GM23248 (cell line): ENCODE measurements at regions not wholly inside any gene's neighbourhood (a gene's known extent, or its start where the extent isn't known, plus 50 kb on each side); places are given as distances from the start of the nearest gene placed in this dataset.

Source experiments
- DNase-seq: peaks from one replicate; pipeline ENCODE4 v3.0.0-alpha.2; 2015
- H2AFZ ChIP-seq: fragments of 200-600 bp; sonication (generic); 2 replicates; pipeline ENCODE4 v1.6.1; 2016; ENCODE audit warnings: antibody characterized with exemption
- H3F3A ChIP-seq: fragments of 200-600 bp; sonication (generic); 2 replicates; pipeline ENCODE4 v1.6.1; 2016; ENCODE audit warnings: mild to moderate bottlenecking, antibody characterized with exemption, mixed run types; ENCODE audit not compliant: insufficient read depth
- H3K27ac ChIP-seq: fragments of 200-600 bp; sonication (generic); 2 replicates; pipeline ENCODE4 v1.5.1; 2016; ENCODE audit warnings: mild to moderate bottlenecking
- H3K27me3 ChIP-seq: fragments of 200-600 bp; sonication (generic); replicated peaks from 2 replicates; pipeline ENCODE4 v1.6.1; 2016; ENCODE audit warnings: mild to moderate bottlenecking; ENCODE audit not compliant: insufficient read depth
- H3K36me3 ChIP-seq: fragments of 200-600 bp; sonication (generic); 2 replicates; pipeline ENCODE4 v1.6.1; 2016; ENCODE audit warnings: low read depth, mild to moderate bottlenecking
- H3K4me1 ChIP-seq: fragments of 200-600 bp; sonication (generic); 2 replicates; pipeline ENCODE4 v1.6.1; 2016; ENCODE audit warnings: mild to moderate bottlenecking; ENCODE audit not compliant: insufficient read depth
- H3K4me2 ChIP-seq: fragments of 200-600 bp; sonication (generic); one replicate; pipeline ENCODE4 v1.6.1; 2016; ENCODE audit warnings: mild to moderate bottlenecking; ENCODE audit not compliant: unreplicated experiment
- H3K4me3 ChIP-seq: fragments of 200-600 bp; sonication (generic); 2 replicates; pipeline ENCODE4 v1.5.1; 2016; ENCODE audit warnings: mild to moderate bottlenecking
- H3K79me2 ChIP-seq: fragments of 200-600 bp; sonication (generic); 2 replicates; pipeline ENCODE4 v1.6.1; 2016; ENCODE audit warnings: mild to moderate bottlenecking; ENCODE audit not compliant: insufficient read depth
- H3K9ac ChIP-seq: fragments of 200-600 bp; sonication (generic); 2 replicates; pipeline ENCODE4 v1.6.1; 2016; ENCODE audit warnings: mild to moderate bottlenecking
- H3K9me2 ChIP-seq: fragments of 200-600 bp; sonication (generic); 2 replicates; pipeline ENCODE4 v1.6.1; 2016; ENCODE audit warnings: mixed run types, mild to moderate bottlenecking, moderate library complexity; ENCODE audit not compliant: insufficient read depth
- H3K9me3 ChIP-seq: fragments of 200-600 bp; sonication (generic); one replicate; pipeline ENCODE4 v1.6.1; 2017; ENCODE audit warnings: low read depth
- H4K20me1 ChIP-seq: fragments of 200-600 bp; sonication (generic); 2 replicates; pipeline ENCODE4 v1.6.0; 2016; ENCODE audit not compliant: insufficient read depth
- EZH2 ChIP-seq: fragments of 200-600 bp; sonication (generic); IDR thresholded peaks from 2 replicates; pipeline ENCODE4 v1.6.1; 2018; ENCODE audit warnings: antibody characterized with exemption, mild to moderate bottlenecking; ENCODE audit not compliant: insufficient read depth, poor library complexity, severe bottlenecking
- EZH2phosphoT487 ChIP-seq: fragments of 200-600 bp; sonication (generic); IDR thresholded peaks from 2 replicates; pipeline ENCODE4 v1.6.1; 2018; ENCODE audit warnings: antibody characterized with exemption, moderate library complexity, mild to moderate bottlenecking, low read depth; ENCODE audit not compliant: insufficient read depth
- WGBS, 2 experiments: methylation state at CpG; one replicate each; pipeline ENCODE4 v1.1.6; 2015 to 2017; ENCODE audit warnings: low lambda C conversion rate in 2 of 2, low coverage in 1 of 2; ENCODE audit errors: missing lambda C conversion rate in 2 of 2; 5-methylcytosine and 5-hydroxymethylcytosine counted together
- in situ Hi-C: fragments of 300-500 bp; cut with MboI; formaldehyde crosslinking; loops from 2 replicates; pipeline ENCODE4 v1.15.0; 2020

- no peaks in the 10 kb centered on the region for H3K79me2 ChIP-seq
- H3K27ac ChIP-seq = no peak overlapping the region
- H3K9me3 ChIP-seq = no peaks in the 10 kb centered on the region
- H3K27me3 ChIP-seq = no peaks in the 10 kb centered on the region
- no peak overlapping the region for H3K4me2 ChIP-seq
- WGBS, 2 experiments = 88 to 93% methylated on average over 1 of the region's 1 CpG
- H4K20me1 ChIP-seq = no peaks in the 10 kb centered on the region
- in situ Hi-C loops = no loop called here
- peaks cover 13% of the 10 kb centered on the region for H3F3A ChIP-seq
- peaks cover 8% of the 10 kb centered on the region for H3K4me1 ChIP-seq
- no peak overlapping the region for H3K4me3 ChIP-seq
- H3K9me2 ChIP-seq = no peaks in the 10 kb centered on the region
- no peak overlapping the region for H2AFZ ChIP-seq
- H3K36me3 ChIP-seq = no peaks in the 10 kb centered on the region
- TF ChIP-seq EZH2phosphoT487 = no peak
- no peak for TF ChIP-seq EZH2
- no peak overlapping the region for H3K9ac ChIP-seq
- no peak for DNase-seq
Observed at GRCh38 chr6:145142958-145143357, 592.4 kb downstream of the EPM2A start.

DNA sequence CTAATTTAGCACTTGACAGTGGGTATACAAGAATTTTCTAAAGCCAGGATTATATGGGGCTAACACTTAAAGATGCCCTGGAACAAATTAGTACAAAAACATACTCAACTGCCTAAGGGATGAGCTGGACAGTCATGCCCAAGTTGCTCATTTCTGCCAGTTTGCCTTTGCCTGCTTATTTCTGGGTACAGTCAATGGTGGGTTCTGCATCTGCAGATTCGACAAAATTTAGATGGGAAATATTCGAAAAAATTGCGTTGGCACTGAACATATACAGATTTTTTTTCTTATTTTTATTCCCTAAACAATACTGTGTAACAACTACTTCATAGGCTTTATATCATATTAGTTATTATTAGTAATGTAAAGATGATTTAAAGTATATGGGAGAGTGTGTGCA is 591.9 kb downstream of the EPM2A start:
- no peak for TF ChIP-seq EZH2
- TF ChIP-seq EZH2phosphoT487 = no peak
- Histone ChIP-seq H3K4me1 (peaks cover 11% of the 10 kb centered on the region), H3K9me3 (no peaks in the 10 kb centered on the region), H3F3A (peaks cover 17% of the 10 kb centered on the region), H3K9me2 (no peaks in the 10 kb centered on the region), H2AFZ (no peak overlapping the region), H3K4me2 (no peak overlapping the region), H4K20me1 (no peaks in the 10 kb centered on the region), H3K79me2 (no peaks in the 10 kb centered on the region), H3K9ac (no peak overlapping the region), H3K27me3 (no peaks in the 10 kb centered on the region), H3K36me3 (no peaks in the 10 kb centered on the region), H3K4me3 (no peak overlapping the region), H3K27ac (no peak overlapping the region)
- no peak for DNase-seq
- in situ Hi-C loops = no loop called here
- WGBS, 2 experiments = 55 to 56% methylated on average over 3 of the region's 3 CpGs

GRCh38 chr6:145147559-145147958 is 587.8 kb downstream of the EPM2A start:
- in situ Hi-C loops = no loop called here
- Histone ChIP-seq H3K4me1 (peaks cover 17% of the 10 kb centered on the region), H3K27ac (0 out of 2 replicates have a peak overlapping the region, but pooled peaks have one; percentile 10), H3K36me3 (no peaks in the 10 kb centered on the region), H3F3A (peaks cover 17% of the 10 kb centered on the region), H3K4me2 (peak overlapping the region; percentile 51), H3K9me3 (no peaks in the 10 kb centered on the region), H4K20me1 (no peaks in the 10 kb centered on the region), H3K9me2 (no peaks in the 10 kb centered on the region), H3K9ac (no peak overlapping the region), H3K4me3 (no peak overlapping the region), H2AFZ (no peak overlapping the region), H3K27me3 (no peaks in the 10 kb centered on the region), H3K79me2 (no peaks in the 10 kb centered on the region)
- no peak for TF ChIP-seq EZH2
- no peak for TF ChIP-seq EZH2phosphoT487
- peak; percentile 67 for DNase-seq

DNA sequence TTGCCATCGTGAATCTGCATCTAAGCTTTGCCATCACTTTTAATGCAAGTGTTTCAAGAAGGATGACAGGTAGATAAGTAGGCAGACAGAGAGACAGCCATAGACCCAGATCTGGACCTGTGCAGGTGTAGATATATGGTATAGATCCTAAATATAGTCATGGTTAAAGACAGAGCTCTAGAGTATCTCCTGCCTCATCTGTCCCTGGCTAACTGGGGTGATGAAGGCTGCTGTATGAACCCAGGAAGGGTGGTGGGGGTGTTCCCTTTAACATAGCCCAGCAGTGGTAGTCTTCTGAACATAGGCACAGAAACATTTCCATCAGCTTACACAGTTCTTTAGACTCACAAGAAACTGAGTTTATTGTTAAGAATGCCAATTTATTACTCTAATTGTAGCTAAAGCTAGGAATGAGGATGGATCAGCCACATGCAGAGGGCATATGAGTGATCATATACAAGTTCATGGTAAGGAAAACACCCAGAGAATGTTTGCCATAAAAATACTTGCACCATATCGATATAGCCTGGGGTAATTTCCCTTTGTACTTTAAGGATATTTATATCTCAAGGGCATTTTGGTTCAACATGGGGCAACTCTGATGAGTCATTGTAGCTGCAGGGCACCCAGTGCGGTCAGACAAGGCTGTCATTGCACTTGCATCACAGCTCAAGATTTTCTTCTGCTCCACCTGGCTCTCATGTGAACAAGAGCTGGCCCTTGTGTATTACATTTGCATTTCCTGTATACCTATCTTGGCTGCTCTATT is 587.2 kb downstream of the EPM2A start:
- no peaks in the 10 kb centered on the region for H3K9me2 ChIP-seq
- in situ Hi-C loops = no loop called here
- 0 out of 2 replicates have a peak overlapping the region, but pooled peaks have one; percentile 10 for H3K27ac ChIP-seq
- H3F3A ChIP-seq = peaks cover 17% of the 10 kb centered on the region
- H3K79me2 ChIP-seq = no peaks in the 10 kb centered on the region
- H4K20me1 ChIP-seq = no peaks in the 10 kb centered on the region
- H3K9me3 ChIP-seq = no peaks in the 10 kb centered on the region
- no peak overlapping the region for H2AFZ ChIP-seq
- no peak for TF ChIP-seq EZH2phosphoT487
- no peak for TF ChIP-seq EZH2
- H3K4me2 ChIP-seq = peak overlapping the region; percentile 51
- peak; percentile 83 for DNase-seq
- WGBS, 2 experiments = 37 to 42% methylated on average over 3 of the region's 3 CpGs
- no peaks in the 10 kb centered on the region for H3K27me3 ChIP-seq
- no peak overlapping the region for H3K9ac ChIP-seq
- H3K4me3 ChIP-seq = no peak overlapping the region
- peaks cover 17% of the 10 kb centered on the region for H3K4me1 ChIP-seq
- no peaks in the 10 kb centered on the region for H3K36me3 ChIP-seq
